ENCODE measurements at regions not wholly inside any gene's neighbourhood (a gene's known extent, or its start where the extent isn't known, plus 50 kb on each side); places are given as distances from the start of the nearest gene placed in this dataset.

DNA sequence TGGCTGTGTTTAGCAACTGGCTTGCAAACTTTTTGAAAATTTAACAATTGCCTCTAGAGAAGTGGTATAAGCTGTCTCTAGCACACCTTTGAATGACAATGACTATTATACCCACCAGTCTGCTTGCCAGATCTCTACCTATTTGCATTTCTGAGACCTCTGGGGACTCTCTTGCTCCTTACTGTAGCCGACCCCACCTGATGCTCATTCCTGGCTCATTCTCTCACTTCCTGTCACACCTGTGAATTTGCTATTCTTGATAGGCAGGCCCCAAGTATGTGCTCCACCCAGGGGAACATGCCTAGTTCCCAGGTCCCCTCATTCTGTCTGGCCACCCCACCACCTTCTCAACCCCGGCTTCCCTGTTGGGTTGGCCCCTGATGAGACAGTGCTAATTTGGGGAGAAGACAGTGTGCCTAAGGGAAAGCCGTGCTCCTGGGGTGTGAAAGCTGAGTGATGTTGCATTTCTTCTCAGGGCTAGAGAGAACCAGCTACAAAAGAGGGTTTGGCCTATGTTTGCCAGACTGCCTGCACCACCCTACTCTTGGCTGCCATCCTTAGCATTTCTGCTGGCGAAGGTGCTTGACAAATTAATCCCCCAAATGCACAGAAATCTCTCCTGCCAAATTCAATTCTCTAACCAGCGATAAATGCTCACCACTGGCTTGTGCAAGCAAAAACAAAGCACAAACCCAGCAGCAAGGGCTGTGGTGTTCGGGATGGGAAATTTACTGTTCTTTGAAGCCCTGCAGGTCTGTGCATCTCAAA lies 138.2 kb downstream of the RPS24 start:
- no peak for DNase-seq
- Mint-ChIP-seq H3K27ac (no peak overlapping the region), H3K9me3 (no peaks in the 10 kb centered on the region), H3K36me3 (ENCODE audit: low read depth) (no peaks in the 10 kb centered on the region), H3K27me3 (peaks cover 8% of the 10 kb centered on the region), H3K4me1 (no peaks in the 10 kb centered on the region), H3K4me3 (no peak overlapping the region)
- intact Hi-C loops (cut with micrococcal nuclease): no loop called here

DNA sequence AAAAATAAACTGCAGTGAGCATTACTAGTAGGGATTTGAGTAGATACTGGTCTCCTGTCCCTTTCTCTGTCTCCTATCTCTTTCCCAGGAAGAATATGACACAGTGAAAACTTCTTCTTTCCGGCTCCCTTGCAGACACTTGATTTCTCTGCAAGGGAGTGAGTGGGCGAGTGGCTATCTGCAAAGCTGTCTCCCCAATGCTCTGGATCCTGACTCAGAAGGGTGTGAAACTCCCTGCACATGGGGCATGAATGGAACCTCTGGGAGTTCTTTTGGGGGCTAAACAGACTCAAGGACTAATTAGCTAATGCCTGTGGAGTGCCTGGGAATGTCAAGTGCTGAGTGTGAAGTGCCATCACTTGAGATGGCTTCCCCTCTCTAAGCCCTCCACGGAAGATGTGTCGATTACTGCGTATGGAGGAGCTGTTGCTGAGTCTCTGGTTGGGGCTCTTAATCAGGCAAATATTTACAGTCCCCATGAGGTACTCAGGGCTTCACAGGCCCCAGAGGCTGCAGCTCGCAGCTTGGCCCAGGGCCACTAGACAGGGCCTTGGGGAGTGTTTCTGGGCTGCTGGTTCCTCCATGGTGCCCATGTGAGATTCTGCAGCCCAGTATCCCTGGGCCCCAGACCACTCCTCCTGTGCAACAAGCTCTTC lies 139.8 kb downstream of the RPS24 start:
- intact Hi-C loops (cut with micrococcal nuclease): no loop called here
- no peak for DNase-seq
- H3K27ac Mint-ChIP-seq: no peak overlapping the region
- H3K4me3 Mint-ChIP-seq: no peak overlapping the region
- no peaks in the 10 kb centered on the region for H3K36me3 Mint-ChIP-seq (ENCODE audit: low read depth)
- H3K27me3 Mint-ChIP-seq: peaks cover 6% of the 10 kb centered on the region
- no peaks in the 10 kb centered on the region for H3K4me1 Mint-ChIP-seq
- H3K9me3 Mint-ChIP-seq: no peaks in the 10 kb centered on the region

DNA sequence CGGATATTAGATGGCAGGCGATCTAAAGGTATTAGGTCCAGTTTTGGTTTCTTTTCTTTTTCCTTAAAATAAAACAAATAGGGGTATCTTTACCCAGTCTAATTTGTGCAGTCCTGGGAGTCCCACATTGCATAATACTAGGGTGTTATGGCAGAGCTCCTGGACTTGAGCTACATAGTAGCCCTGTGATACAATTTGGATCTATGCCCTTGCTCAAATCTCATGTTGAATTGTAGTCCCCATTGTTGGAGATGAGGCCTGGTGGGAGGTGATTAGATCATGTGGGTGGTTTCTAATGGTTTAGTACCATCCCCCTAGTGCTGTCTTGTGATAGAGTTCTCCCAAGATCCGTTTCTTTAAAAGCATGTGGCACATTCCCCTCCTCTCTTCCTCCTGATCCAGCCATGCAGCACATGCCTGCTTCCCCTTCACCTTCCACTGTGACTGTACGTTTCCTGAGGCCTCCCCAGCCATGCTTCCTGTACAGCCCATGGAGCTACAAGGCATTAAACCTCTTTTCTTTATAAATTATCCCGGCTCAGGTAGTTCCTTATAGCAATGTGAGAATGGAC lies 141.9 kb downstream of the RPS24 start:
- Mint-ChIP-seq H3K27me3 (peaks cover 2% of the 10 kb centered on the region), H3K27ac (no peak overlapping the region), H3K4me1 (no peaks in the 10 kb centered on the region), H3K36me3 (ENCODE audit: low read depth) (no peaks in the 10 kb centered on the region), H3K9me3 (no peaks in the 10 kb centered on the region), H3K4me3 (no peak overlapping the region)
- intact Hi-C loops (cut with micrococcal nuclease): no loop called here
- no peak for DNase-seq

DNA sequence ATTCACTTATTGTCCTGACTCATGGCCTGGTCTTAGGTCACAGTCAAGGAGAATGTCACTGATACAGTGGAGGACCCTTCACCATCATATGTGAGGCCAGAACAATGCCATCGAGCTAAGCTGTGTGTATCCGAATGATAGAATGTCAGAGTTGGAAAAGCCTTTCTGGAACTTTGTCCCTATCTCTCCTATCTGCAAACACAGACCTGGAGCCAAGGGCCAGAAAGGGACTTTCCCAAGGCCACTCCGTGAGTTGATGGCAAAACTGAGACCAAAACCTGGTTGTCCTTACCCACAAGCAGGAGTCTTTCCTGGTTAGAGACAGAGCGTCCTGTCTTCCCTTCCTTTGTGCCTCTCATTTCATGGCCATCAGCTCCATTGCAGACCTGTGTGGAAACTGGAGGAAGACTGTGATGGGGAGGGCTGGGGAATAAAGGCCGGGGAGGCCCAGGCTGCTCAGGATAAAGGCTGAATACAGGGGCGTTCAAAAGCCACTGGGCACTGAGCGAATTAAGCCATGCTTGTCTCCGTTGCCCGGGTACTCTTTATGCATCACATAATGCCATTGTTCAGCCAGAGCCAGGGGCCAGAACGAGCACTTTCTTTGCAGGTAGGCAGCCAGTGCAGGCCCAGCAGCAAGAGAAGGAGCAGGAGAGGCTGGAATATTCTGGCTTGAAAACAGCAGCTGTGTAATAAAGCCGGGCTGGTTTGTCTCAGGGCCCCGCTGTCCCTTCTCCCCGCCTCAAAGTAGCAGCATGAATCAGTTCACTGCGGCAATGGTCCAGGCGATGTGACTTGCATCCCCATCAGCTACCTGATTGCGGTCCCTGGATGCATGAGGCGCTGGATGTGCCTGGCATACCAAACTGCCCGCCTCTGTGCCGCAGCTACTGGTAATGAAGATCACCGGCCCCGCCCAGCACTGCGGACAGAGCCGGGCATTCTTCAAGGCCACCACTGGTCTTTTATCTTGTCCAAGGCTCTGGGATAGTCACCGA lies 143.0 kb downstream of the RPS24 start:
- no peak for DNase-seq
- H3K27ac Mint-ChIP-seq: no peak overlapping the region
- no peaks in the 10 kb centered on the region for H3K4me1 Mint-ChIP-seq
- H3K27me3 Mint-ChIP-seq: peaks cover 2% of the 10 kb centered on the region
- H3K9me3 Mint-ChIP-seq: no peaks in the 10 kb centered on the region
- H3K36me3 Mint-ChIP-seq (ENCODE audit: low read depth): no peaks in the 10 kb centered on the region
- intact Hi-C loops (cut with micrococcal nuclease): no loop called here
- no peak overlapping the region for H3K4me3 Mint-ChIP-seq

DNA sequence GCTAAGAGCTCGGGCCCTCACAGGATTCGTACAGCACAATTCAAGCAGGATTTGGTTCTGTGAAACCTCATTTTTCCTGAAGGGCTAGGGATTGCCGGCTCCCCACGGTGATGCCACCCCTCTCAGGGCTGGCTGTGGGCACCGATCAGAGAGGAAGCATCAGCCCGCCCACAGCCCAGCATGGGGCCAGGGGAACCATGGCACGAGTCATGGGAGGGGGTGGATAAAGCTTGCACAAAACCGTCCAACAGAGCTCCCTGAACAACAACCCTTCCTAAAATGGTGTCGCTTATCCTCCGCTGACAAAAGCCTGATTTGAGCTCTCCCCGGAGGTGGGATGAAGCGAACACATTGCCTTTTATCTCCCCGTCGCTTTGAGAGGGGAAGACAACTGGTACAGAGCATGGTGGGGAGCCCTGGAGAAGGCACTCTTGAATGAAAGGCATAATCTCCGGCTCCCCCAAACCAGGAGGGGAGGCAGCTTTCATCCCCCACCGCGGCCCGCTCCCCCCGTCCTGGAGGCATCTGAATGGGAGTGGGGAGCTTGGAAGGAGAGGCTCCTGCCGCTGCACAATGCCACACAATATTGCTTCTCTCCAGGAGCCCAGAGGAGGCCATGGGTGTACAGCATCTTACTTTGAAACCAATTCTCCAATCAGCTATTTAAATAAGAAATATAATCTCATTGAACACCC lies 144.0 kb downstream of the RPS24 start:
- intact Hi-C loops (cut with micrococcal nuclease): no loop called here
- peaks cover 2% of the 10 kb centered on the region for H3K27me3 Mint-ChIP-seq
- no peak overlapping the region for H3K27ac Mint-ChIP-seq
- H3K4me3 Mint-ChIP-seq: no peak overlapping the region
- no peaks in the 10 kb centered on the region for H3K4me1 Mint-ChIP-seq
- no peak for DNase-seq
- H3K36me3 Mint-ChIP-seq (ENCODE audit: low read depth): no peaks in the 10 kb centered on the region
- H3K9me3 Mint-ChIP-seq: no peaks in the 10 kb centered on the region

DNA sequence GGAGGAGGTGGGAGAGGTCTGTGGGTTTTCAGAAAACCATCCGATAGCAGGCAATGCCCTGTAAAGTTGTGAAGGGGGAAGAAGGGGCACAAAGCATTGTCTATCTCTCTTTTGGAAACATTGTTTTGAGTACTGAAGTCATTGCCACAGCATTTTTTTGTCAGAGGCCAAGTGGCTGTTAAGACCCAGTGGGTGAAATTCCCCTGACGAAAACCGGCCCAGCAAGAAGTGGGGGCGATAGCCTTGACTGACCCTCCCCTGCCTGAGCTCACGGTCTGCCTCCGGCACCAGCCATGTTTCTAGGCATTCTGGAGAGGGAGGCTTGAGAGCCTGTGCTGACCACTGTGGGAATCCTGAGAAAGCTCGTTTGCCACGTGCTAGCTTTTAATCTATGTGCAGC lies 144.7 kb downstream of the RPS24 start:
- Mint-ChIP-seq H3K36me3 (ENCODE audit: low read depth) (no peaks in the 10 kb centered on the region), H3K4me3 (no peak overlapping the region), H3K4me1 (peaks cover 2% of the 10 kb centered on the region), H3K27ac (no peak overlapping the region), H3K9me3 (no peaks in the 10 kb centered on the region), H3K27me3 (peaks cover 2% of the 10 kb centered on the region)
- DNase-seq: no peak
- intact Hi-C loops (cut with micrococcal nuclease): no loop called here

DNA sequence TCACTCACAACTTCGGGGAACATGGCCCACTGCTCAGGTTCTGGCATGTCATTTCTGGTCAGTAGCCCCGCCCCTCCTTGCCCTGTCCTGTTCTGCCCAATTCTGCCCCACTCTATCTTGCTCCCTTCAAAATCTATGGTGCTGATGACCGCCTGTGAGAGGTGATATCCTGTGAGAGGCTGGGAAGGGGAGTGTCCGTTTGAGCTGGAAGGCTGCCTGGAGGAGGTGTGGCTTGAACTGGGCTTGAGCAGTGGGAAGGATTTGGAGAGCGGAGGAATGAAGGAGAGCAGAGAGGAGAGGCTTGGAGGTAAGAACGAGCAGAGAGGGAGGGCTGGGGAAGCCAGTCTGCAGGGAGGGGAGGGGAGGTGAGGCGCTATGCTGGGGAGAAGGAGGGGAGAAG lies 145.3 kb downstream of the RPS24 start:
- Mint-ChIP-seq H3K36me3 (ENCODE audit: low read depth) (no peaks in the 10 kb centered on the region), H3K9me3 (no peaks in the 10 kb centered on the region), H3K4me3 (no peak overlapping the region), H3K27ac (no peak overlapping the region), H3K27me3 (peaks cover 2% of the 10 kb centered on the region), H3K4me1 (peaks cover 2% of the 10 kb centered on the region)
- no peak for DNase-seq
- intact Hi-C loops (cut with micrococcal nuclease): no loop called here

DNA sequence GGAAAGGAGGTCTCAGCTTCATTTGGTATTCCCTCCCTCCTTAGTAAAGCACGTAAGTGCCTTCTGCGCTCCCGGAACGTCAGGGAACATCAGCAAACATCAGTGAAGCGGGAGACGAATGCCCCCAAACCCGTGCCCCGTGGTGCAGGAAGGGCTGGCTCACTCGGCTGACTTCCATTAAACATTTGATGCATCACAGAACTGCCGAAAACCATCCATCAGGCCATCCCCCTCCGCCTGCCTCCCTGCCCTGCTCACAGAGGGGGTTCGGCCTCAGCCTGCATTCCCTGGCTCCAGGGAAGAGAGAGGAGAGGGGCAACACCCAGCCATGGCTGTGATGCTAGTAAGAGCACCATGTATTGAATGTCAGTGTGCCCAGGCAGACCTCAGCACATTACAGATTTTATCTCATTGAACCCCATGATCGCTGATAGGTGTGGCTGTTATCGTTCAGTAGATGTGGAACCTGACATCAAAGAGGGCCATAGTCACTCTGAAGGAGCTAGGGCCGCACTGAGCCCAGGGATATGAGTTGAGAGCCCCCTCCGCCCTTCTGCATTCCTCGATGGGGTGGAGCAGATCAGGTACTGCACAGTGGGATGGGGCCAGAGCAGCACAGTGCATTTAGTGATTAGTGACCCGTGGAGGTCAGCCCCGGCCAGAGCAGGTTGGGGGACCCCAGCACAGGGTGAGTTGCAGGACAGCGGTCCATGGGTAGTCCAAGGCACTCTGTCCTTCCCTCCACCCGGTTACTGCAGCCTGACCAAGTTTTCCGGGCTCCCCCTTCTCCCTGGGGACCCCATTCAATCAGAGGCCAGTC lies 146.4 kb downstream of the RPS24 start:
- H3K4me3 Mint-ChIP-seq: no peak overlapping the region
- H3K36me3 Mint-ChIP-seq (ENCODE audit: low read depth): no peaks in the 10 kb centered on the region
- no peaks in the 10 kb centered on the region for H3K9me3 Mint-ChIP-seq
- intact Hi-C loops (cut with micrococcal nuclease): no loop called here
- no peak for DNase-seq
- no peak overlapping the region for H3K27ac Mint-ChIP-seq
- no peaks in the 10 kb centered on the region for H3K27me3 Mint-ChIP-seq
- H3K4me1 Mint-ChIP-seq: peaks cover 2% of the 10 kb centered on the region

DNA sequence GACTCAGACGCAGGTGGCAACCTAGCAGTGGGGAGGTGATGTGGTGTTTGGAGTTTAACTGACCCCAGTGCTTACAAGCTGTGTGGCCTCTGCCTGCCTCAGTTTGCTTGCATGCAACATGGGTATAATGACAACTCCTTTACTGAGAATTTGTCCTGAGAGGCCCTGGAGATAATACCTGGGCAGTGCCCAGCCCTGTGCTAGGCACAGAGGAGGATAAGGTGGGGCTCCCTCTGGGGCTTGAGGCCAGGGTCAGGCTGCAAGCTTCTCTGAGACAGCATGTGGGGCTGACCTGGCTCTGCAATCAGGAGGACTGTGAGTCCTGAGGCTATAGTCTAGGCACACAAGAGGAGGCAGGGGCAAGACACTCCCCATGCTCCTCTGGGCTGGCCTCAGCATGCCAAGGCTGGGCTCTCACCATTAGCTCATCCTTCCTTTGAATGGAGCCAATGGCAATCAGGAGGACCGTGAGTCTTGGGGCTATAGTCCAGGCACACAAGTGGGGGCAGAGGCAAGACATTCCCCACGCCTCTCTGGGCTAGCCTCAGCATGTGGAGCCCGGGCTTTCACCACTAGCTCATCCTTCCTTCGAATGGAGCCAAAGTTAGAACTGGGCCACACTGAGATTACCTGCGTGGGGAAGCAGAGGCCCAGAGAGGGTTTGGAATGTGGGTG lies 147.9 kb downstream of the RPS24 start:
- peaks cover 2% of the 10 kb centered on the region for H3K4me1 Mint-ChIP-seq
- H3K36me3 Mint-ChIP-seq (ENCODE audit: low read depth): no peaks in the 10 kb centered on the region
- H3K4me3 Mint-ChIP-seq: no peak overlapping the region
- intact Hi-C loops (cut with micrococcal nuclease): no loop called here
- no peaks in the 10 kb centered on the region for H3K9me3 Mint-ChIP-seq
- no peak for DNase-seq
- H3K27me3 Mint-ChIP-seq: no peaks in the 10 kb centered on the region
- H3K27ac Mint-ChIP-seq: no peak overlapping the region

DNA sequence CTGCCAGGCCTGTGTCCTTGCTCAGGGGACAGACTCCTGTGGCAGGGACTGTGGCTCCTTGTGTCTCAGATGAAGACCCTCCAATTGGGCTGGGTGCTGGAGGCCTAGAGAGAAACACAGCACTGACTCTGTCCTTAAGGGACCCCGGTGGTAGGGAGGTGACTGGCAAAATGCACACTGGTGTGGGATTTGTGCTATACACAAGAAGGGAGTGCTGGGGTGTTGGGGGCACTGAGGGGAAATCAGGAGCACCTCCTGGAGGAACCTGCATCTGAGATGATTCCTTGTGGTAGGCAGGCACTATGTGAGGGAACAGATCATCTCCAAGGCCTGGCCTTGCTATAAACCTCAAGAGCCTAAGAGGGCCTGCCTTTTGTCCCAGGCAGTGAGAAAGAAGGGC lies 149.2 kb downstream of the RPS24 start:
- H3K9me3 Mint-ChIP-seq: no peaks in the 10 kb centered on the region
- H3K27me3 Mint-ChIP-seq: no peaks in the 10 kb centered on the region
- intact Hi-C loops (cut with micrococcal nuclease): no loop called here
- H3K36me3 Mint-ChIP-seq (ENCODE audit: low read depth): no peaks in the 10 kb centered on the region
- no peak for DNase-seq
- H3K4me1 Mint-ChIP-seq: peaks cover 2% of the 10 kb centered on the region
- H3K4me3 Mint-ChIP-seq: no peak overlapping the region
- no peak overlapping the region for H3K27ac Mint-ChIP-seq

DNA sequence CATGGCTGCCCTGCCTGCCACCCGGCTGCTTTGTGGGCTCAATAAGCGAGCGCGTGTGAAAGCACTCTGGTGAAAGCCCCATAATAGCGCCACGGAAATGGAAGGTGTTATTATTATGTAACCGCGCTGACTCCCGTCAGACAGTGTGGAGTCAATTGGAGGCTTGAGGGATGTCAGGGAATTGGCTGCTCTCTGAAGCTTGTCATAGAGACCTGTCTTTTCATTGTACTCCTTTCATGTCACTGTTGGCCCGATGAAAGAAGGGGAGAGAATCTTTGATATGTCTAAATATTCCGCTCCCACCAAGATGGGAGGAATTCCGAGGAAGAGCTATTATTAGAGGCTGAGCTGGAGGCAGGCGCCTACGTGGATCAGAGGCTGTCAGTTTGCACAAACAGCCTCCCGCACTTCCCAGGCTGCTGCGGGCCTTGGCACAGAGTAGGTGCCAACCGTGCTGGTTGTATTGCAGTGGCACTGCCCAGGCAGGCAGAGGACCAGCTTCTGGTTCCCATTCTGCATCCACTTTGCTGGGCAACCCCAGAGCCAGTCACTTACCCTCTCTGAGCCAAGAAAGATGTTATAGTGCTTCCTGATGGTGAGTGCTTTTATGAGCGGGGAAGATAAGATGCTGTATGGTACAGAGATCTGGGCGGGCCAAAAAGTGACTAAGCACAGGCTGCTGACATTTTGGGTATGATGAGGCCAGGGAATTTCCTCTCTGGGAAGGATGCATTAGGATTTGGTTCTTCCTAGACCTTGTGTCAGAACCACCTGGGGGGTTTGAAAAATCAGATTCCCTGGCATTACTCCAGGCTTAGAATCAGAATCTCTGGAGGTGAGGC lies 151.4 kb downstream of the RPS24 start:
- no peak for DNase-seq
- intact Hi-C loops (cut with micrococcal nuclease): no loop called here
- Mint-ChIP-seq H3K27ac (no peak overlapping the region), H3K36me3 (ENCODE audit: low read depth) (no peaks in the 10 kb centered on the region), H3K4me3 (no peak overlapping the region), H3K27me3 (no peaks in the 10 kb centered on the region), H3K4me1 (peaks cover 2% of the 10 kb centered on the region), H3K9me3 (no peaks in the 10 kb centered on the region)

DNA sequence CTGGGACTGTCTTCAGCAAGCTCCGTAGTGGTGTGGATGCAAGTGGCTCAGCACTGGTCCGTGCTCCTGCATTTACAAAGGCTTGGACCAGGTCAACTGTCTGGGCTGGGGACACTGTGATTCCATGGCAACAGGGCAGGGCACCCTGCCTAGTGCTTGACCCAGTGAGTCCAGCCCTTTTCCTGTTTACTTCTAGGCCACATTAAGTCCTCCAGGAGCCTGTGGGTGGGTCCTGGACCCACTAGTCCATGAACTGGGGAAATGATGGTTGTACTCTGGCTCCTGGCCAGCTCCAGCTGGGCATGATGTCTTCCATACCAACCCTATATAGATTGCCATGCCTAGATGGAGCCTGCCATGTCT lies 152.0 kb downstream of the RPS24 start:
- Mint-ChIP-seq H3K27me3 (no peaks in the 10 kb centered on the region), H3K4me3 (no peak overlapping the region), H3K4me1 (peaks cover 2% of the 10 kb centered on the region), H3K36me3 (ENCODE audit: low read depth) (no peaks in the 10 kb centered on the region), H3K27ac (no peak overlapping the region), H3K9me3 (no peaks in the 10 kb centered on the region)
- DNase-seq: no peak
- intact Hi-C loops (cut with micrococcal nuclease): no loop called here

Data from activated CD4-positive, alpha-beta T cell treated with anti-CD3 and anti-CD28 coated beads, Interleukin-2, amount 10 ng/mL, durations not matched to agents 24 days and 14 days (primary cell).